Transverse colon (tissue), 3 donors: ENCODE measurements at regions not wholly inside any gene's neighbourhood (a gene's known extent, or its start where the extent isn't known, plus 50 kb on each side); places are given as distances from the start of the nearest gene placed in this dataset.

ENCODE experiments used
- CTCF ChIP-seq, 5 experiments: fragments of 200-600 bp in 3 of 5; fragments of 450-650 bp in 2 of 5; sonication (generic) in 3 of 5; IDR thresholded peaks; 1 replicate in 2 of 5; 2 replicates in 3 of 5; pipeline ENCODE4 v1.5.1; 2016 to 2017; ENCODE audit warnings: antibody characterized with exemption in 5 of 5, inconsistent platforms in 3 of 5, mild to moderate bottlenecking in 2 of 5, moderate library complexity in 1 of 5
- EP300 ChIP-seq: sonication (generic); formaldehyde crosslinking; IDR thresholded peaks from one replicate; pipeline ENCODE4 v1.6.1; 2017; ENCODE audit warnings: antibody characterized with exemption, low read depth
- POLR2A ChIP-seq: fragments of 450-650 bp; IDR thresholded peaks from one replicate; pipeline ENCODE4 v1.6.1; 2016; ENCODE audit warnings: antibody characterized with exemption, mild to moderate bottlenecking, moderate library complexity

GRCh38 chr3:13197281-13197680 is 124.1 kb upstream of the IQSEC1 start:
- no peak for TF ChIP-seq POLR2A
- no peak for TF ChIP-seq CTCF (IDR thresholded peaks at IDR 0.05)
- no peak for TF ChIP-seq EP300
